OCI-LY7 (cell line): ENCODE measurements at regions not wholly inside any gene's neighbourhood (a gene's known extent, or its start where the extent isn't known, plus 50 kb on each side); places are given as distances from the start of the nearest gene placed in this dataset.

ENCODE experiments used
- CTCF ChIP-seq: fragments of 200-600 bp; sonication (generic); conservative IDR thresholded peaks from 2 replicates; pipeline ENCODE4 v1.5.1; 2014; ENCODE audit warnings: mild to moderate bottlenecking, antibody characterized with exemption, low read length, moderate library complexity, mixed read lengths
- EZH2phosphoT487 ChIP-seq: fragments of 200-600 bp; sonication (generic); IDR thresholded peaks from 2 replicates; pipeline ENCODE4 v1.6.1; 2018; ENCODE audit warnings: low read depth, borderline replicate concordance, mild to moderate bottlenecking, mixed run types, antibody characterized with exemption, low read length, moderate library complexity, mixed read lengths

GRCh38 chr2:216287251-216287650 lies 85.0 kb downstream of the MARCHF4 start:
- TF ChIP-seq CTCF (no peak), EZH2phosphoT487 (no peak)
